HL-60/S4 (cell line): ENCODE measurements at regions not wholly inside any gene's neighbourhood (a gene's known extent, or its start where the extent isn't known, plus 50 kb on each side); places are given as distances from the start of the nearest gene placed in this dataset.

Source experiments
- in situ Hi-C: fragments of 300-500 bp; cut with MboI; formaldehyde crosslinking; loops from 2 replicates; pipeline ENCODE4 v1.14.3; 2022; ENCODE audit warnings: low sequenced_read_pairs

DNA sequence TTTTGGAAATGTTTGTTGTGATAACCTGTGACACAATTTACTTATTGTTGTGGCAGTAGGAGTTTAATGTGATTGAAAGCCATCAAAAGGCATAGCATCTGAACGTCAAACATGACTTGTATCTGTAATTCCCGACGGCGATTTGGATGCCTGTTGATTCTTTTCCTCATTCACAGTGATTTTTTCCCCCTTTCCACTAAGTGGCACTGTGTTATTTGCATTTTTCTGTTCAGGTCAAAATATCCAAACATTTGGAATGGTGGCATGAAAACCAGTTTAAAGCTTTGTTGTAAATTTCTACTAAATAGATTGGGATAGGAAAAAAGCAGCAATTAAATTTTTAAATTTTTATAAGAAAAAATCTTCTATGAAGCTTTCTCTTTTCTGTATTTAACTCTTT lies 259.9 kb upstream of the KCNH8 start:
- in situ Hi-C loops: no loop called here

DNA sequence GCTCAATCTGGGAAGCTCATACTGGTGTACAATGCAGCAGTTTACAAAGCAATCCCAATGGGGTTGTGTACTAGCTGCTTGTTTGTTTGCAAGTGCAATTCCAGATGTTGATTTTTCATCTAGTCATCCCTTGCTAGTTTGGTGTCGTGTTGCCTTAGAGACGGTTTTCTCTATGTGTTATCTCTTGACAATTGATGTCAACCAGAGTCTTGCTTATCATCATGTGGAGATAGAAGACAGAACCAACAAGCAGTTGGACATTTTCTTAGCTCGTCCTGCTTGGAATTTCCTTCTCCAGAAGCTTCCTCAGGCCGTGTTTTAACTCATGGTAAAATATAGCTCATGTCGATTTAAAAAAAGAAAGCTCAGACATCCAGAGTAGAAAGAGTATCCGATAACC lies 262.0 kb upstream of the KCNH8 start:
- in situ Hi-C loops: no loop called here

DNA sequence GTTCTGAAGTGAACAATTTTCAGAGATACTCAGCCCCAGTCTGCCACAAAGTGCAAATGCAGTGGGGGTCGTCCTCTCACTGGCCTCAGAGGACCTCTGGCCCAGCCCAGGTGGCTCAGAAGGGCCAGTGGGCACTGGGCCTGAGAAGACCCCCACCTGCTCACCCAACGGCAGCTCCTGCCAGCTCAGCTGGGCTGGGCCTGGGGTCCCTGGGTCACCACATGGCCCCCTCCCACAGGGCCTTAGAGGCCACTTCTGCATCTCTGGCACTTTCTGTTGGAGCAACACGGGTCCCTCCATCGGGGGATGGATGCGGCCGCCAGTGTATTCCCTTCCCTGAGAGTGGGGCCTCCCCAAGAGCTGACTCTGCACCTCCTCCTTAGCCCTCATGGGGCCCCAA lies 262.7 kb upstream of the KCNH8 start:
- in situ Hi-C loops: no loop called here

DNA sequence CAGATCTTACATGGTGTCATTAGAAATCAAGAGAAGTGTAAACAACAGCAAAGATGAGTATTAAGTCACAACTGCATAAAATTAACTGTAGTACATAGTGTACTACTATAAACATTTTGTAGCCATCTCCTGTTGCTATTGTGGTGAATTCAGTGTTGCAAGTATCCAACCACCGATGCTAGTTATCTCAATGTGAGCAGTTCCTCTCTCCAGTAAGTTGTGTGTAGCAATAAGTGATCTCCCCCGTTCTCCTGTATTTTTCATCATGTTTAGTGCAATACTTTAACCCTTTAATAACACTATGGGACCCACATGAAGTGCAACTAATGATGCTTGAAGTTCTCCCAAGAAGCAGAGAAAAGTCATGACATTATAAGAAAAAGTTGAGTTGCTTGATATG lies 264.7 kb upstream of the KCNH8 start:
- in situ Hi-C loops: no loop called here

DNA sequence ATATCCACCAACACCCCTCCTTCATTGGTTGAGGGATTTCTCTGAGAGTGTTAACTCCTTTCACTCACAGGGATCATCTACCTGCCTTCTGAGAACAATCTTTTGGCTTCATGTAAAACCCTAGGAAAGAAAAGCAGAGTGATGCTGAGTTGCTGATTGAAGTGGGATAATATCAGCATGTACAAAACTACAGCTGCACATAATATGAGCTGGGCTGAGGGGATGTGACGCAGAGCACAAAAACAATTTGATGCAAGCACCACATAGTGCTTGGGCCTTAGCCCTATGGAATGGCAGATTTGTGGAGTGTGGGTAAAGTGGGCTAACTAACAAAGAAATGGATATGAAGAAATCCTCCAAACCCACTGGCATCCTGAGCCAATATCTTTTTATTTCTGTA lies 267.6 kb upstream of the KCNH8 start:
- in situ Hi-C loops: no loop called here

DNA sequence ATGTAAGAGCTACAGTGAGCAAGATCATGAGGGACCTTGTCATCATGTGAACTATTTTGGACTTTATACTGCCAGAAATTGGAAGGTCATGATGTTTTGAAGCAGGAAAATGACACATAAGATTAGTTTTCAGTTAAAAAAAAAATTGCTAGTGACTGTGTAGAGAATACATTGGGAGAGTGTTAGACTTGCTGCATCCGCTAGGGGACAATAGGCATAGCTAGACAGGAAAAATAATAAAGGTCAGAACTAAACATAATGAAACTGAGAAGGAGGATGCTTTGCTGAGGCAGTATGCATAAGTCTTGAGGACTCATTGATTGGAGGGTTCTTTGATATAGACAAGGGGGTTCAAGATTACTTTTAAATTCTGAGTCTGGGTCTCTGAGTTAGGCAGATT lies 275.8 kb upstream of the KCNH8 start:
- in situ Hi-C loops: no loop called here

DNA sequence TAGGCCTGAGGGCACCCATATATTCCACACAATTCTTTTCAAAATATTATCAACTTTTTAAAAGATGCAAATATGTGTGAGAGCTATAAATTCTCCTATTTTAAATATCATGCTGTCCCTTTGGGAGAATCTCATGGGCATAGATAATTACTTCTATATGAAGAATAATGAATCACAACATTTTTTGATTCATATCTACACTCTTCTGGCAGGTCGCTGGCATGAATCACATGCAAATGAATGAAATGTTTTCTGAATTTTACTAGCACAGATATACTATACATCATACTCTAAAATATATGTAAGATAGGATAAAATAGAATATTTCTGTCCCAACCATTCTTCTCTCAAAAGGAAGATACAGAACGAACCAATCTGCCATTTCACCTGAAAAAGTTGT lies 277.7 kb upstream of the KCNH8 start:
- in situ Hi-C loops: no loop called here

DNA sequence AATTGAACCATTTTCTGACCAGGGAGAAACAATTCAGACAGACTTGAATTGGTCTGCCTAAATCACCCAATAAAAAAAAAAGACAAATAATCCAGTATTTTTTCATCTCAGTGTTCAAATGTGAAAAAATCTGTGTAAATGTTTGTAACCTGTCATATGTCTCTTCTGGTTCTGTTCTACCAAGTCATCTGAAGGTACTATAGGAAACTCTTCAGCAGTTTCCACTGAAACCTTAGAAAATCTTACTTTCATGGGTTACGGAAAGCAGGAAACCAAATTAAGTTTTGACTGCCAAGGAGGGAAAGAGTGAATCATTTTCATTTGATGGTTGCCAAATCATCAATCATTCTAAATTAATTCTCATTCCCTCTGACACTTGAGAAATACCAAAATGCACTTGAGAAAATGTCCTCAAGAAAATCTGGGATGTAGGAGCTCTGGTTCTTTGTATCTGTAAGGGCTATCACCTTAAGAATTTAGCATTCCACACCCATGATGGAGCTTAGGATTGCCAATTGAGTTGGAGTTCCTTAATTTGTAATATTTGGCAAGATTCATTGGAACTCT lies 278.2 kb upstream of the KCNH8 start:
- in situ Hi-C loops: no loop called here

DNA sequence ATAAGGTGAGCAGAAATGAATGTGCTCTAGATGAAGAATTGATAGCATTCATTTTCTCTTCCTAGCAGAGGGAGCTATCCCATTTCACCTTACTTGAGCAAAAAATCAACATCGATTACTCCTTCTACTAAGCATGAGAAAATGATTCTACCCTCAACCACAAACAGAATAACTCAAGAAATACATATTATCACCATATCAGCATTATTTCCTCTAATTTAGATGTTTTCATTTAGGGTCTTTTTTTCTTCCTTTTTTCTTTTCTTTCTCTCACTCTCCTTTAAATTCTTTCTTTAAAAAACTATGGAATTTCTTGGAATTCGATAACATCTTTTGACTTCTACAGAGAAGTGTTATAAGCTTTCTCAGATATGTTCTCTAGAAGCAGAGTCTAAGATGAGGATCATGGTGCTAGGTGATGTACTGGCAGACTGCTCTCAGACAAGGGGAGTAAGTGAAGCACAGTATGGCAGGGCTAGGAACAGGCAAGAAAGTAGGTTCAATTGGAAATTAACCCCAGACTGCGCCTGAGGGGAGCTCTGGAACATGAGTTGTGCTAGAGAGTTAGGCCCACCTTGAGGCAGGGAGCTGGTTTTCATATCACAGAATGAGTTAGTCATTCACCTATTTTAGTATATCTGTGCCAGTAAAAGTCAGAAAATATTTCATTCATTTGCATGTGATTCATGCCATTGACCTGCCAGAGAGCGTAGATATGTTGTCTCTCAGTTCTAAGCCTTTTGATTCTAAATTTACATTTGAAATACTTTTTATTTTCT lies 279.2 kb upstream of the KCNH8 start:
- in situ Hi-C loops: no loop called here

DNA sequence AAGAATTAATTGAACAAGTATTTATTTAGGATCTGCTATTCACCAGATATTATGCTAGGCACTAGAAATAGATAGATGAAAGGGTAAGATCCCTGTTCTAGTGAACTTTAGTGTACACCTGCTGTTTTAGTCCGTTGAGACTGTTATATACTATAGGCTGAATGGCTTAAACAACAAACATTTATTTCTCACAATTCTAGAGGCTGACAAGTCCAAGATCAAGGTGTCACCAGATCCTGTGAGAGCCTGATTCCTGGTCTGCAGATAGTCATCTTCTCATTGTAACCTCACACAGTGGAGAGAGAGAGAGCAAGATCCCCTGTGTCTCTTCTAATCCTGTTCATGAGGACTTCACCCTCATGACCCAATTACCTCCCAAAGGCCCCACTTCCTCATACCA lies 281.4 kb upstream of the KCNH8 start:
- in situ Hi-C loops: no loop called here

DNA sequence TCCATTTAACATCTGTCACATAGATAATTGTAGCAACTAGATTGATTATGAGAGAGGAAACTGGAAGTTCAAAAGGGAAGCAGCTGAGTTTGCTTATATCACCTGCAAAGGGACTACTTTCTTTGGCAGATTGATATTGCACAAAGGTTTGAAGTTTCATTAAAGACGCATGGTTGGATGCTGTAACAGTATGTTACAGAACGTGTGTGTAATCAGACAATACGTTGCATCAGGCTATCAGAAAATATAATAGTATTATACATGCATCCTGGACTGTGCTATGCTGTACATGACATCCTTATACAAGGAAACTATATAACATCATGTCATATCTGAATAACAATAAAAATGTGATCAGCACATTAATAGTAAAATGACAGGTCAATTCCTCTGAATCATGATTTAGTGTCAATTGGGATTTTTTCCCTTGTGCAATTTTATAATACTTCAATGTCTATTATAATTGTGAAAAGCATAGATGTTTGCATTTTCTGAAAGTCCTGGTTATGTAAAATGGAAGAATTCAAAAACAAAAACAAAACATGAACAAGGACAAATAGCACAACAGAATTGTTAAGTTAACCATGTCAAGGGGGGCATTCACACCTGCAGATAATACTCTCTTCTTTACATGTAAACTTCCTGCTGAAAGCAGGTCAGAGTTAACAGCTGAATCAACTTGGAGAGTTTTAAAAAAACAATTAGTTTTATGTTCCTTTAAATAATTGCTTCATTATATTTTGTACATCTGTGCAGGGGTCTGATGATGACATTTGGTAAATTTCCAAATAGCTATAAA lies 283.2 kb upstream of the KCNH8 start:
- in situ Hi-C loops: no loop called here

DNA sequence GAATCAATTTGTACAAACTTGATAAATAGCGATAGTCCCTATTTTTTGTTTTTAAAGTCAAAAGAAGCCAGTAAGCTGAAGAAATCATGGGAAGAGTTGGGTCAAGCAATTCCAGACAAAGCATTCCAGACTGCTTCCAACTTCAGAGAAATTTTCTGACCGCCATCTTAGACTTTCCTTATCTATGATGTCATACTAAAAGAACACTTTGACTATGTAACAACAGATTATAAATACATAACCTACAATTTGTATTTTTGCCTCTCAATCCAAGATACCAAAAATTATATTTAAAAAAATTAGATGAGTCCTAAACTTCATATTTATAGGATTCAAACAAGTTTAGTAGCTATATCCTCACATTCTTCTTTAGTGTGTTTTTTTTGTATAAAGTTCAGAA lies 286.2 kb upstream of the KCNH8 start:
- in situ Hi-C loops: no loop called here

DNA sequence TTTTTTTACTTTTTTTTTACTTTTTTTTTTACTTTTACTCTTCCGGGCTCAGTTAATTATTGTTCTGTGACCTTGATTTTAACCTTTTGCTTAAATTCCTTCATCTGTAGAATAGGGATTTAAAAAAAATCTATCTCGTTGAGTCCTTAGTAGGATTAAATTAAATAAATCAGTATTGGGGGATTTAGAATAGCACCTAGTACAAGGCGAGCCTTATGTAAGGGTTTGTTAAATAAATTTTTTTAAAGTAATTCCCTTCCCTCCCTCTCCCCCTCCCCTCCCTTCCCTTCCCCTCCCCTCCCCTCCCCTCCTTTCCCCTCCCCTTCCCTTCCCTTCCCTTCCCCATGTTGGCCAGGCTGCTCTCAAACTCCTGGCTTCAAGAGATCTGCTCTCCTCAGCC lies 287.2 kb upstream of the KCNH8 start:
- in situ Hi-C loops: no loop called here

DNA sequence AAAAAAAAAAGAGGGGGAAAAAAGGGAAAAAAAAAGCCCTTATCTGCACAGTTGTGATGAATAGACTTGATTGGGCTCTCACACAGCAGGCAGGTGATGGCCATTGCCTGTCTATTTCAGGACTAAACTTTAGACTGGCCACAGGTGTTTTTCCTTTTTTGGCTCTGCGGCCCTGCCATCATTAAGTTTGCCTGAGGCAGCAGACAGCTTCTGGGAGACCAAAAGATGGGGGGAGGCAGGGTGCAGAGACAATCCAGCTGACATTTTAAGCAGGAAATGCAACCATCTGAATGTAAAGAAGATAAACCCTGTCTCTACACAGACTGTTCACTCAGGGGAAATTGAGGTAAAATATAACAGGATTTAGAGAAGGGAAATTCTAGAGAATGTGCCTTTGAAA lies 295.0 kb upstream of the KCNH8 start:
- in situ Hi-C loops: no loop called here

DNA sequence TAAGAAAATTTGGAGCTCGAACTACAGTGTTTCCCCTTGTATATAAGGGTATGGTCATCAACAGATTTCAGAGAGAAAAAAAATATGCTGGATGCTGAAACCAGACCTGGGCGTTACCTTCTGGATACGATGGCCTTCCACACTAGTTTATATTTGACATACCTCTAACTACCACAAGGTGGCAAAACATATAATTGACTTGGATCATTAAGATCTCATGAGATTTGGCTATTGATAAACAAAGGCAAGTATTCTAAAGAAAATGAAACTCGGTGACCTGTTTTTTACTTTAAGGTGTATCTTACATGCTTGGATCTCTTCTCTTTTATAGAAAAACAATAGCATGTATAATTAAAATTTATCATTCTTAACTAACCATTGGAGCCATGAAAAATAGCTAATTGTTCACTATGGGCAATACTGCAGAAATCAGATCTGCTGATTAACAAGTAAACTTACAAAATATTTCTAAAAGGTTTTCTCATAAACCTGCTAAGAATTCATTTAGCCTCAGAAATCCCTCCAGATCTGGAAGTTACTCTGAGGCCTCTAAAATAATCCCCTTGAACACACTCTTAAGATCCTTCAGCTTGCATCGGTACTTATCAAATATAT lies 300.6 kb upstream of the KCNH8 start:
- in situ Hi-C loops: no loop called here

DNA sequence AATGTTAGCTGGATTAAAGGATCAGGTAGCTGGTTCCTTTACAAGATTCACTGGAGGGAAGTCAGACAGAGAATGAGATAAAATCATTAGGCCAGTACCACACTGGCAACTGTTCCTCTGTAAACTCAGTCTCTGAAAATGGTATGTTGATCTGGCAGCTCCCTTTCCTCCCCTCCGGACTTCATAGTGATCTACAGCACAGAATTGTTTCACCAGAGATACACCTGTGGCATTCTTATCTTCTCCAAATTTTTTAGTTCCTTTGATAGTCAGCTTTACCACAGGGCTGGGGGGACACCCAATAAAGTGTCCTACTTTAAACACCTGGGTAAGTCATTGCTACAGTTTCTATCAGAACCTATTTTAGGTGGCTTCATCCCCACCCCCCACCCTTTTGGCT lies 304.3 kb upstream of the KCNH8 start:
- in situ Hi-C loops: no loop called here

DNA sequence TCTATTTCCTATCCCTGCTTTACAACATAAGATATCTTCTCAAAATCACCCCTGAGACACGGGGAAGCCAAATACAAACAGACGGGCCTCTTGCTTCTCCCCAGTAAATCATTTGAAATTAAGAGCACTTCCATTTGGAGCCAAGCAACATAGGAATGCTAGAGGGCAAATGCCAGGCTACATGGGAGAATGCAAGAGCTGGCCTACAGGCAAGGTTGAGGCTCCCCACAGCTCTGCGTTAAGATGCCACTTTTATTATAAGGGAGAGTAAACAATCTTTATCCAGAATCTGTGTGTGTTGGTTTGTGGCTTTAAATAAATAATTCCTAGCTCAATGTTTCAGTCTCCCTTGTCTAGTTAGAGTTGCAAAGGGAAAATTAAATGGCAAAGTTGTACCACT lies 305.1 kb upstream of the KCNH8 start:
- in situ Hi-C loops: no loop called here

DNA sequence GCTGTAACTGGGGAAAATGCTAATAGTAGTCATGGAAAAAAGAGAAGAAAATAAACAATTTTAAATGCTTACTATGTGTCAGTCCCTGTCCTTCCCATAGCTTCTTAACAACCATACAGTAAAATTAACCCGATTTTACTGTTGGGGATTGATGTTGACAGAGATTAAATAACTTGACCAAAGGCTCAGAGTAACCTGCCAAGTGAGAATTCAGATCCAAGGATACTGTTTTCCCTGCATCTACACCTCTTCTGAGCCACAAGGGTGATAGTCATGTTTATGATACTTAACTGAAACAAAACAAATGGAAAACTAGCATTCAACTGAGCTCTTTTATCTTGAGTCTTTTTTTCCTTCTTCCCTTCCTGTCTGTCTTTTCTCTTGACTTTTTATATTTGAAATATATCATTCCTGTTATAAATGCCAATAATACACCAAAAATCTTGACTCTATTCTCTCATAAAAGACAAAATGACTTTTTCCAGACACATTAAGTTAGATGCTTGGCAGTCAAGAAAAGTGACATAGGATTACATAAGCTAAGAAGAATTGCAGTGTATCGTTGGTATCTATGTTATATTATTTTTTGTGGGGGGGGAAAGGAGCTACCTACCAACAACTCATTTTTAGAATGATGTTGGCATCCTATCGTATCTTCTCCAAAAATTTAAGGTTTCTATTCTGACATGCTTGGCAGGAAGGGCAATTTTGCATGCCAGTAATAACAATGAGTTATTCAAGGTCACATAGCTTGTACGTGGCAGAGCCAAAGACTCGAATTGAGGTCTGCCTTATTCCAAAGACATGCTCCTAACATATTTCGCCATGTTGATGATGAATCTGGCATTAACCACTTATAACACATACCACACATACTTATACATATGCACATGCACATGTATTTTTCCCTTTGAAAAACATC lies 306.6 kb upstream of the KCNH8 start:
- in situ Hi-C loops: no loop called here

DNA sequence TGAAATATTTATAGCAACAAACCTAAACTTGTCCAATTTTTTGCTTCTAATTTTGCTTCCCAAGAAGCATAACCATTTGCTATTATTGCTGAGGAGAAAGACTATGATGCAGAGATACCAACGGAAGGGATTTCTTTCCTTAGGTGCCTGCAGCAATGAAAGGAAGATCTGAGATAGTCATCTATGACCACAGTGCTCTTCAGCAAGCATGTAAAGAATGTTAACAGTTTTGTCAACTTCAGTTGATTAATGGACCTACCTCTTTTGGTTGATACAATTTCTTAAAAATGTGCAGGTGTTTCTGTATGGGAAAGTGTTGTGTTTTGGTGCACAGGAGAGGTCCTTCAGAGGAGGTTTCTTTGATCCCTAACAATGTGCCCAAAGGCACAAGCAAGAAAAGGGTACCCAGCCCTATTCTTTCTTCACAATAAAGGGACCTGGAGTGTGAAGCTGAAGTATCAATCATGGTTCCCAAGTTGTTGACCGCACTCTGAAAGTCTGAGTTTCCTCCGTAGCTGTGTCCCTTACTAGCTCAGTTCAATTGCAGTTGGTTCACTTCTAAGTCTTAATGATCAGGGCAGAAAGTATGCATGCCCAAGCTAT lies 307.7 kb upstream of the KCNH8 start:
- in situ Hi-C loops: no loop called here

DNA sequence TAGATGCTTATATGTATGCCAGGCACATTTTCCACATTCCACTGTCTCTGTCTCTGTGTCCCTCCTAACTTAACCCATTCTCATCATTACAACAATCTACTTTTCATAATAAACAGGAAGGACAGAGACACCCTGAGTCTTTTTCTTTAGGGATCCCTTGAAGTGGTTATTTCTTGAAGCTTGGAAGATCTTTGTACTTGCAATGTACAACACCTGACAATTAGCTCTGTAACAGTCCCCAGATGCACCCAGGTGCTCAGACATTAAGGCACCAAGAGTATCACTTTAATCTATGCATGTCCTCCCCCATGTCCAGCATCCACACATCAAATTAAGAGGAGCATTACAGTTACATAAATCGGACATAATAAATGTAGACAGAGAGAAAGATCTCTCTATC lies 309.6 kb upstream of the KCNH8 start:
- in situ Hi-C loops: no loop called here
